Ovary (tissue), 7 donors: ENCODE measurements at regions not wholly inside any gene's neighbourhood (a gene's known extent, or its start where the extent isn't known, plus 50 kb on each side); places are given as distances from the start of the nearest gene placed in this dataset.

Source experiments
- DNase-seq, 5 donors: peaks; one replicate each; pipeline ENCODE4 v3.0.0-alpha.2; 2019 to 2020
- H3K27ac ChIP-seq, 2 donors: fragments of 200-600 bp; one replicate each; pipeline versions ENCODE4 v1.5.1 to v1.8.0; 2019 to 2022
- H3K27me3 ChIP-seq: fragments of 200-600 bp; one replicate; pipeline ENCODE4 v1.8.0; 2022
- H3K36me3 ChIP-seq: fragments of 200-600 bp; sonication (generic); one replicate; pipeline ENCODE4 v1.5.1; 2019
- H3K4me1 ChIP-seq: one replicate; pipeline ENCODE4 v1.8.1; 2013; ENCODE audit warnings: mild to moderate bottlenecking, moderate library complexity; ENCODE audit not compliant: insufficient read depth
- H3K4me3 ChIP-seq: fragments of 200-600 bp; sonication (generic); one replicate; pipeline ENCODE4 v1.5.1; 2017
- H3K9me3 ChIP-seq, 2 donors: fragments of 200-600 bp in 1 of 2; sonication (generic) in 1 of 2; one replicate each; pipeline versions ENCODE4 v1.5.1 to v1.8.1; 2013 to 2019; ENCODE audit warnings: mild to moderate bottlenecking in 1 of 2, moderate library complexity in 1 of 2
- CTCF ChIP-seq, 3 donors: fragments of 450-650 bp in 2 of 3; fragments of 200-600 bp in 1 of 3; IDR thresholded peaks; one replicate each; pipeline versions ENCODE4 v1.5.1 to v1.8.0; 2016 to 2022; ENCODE audit warnings: antibody characterized with exemption in 3 of 3, mild to moderate bottlenecking in 1 of 3
- EP300 ChIP-seq: sonication (generic); formaldehyde crosslinking; IDR thresholded peaks from one replicate; pipeline ENCODE4 v1.6.1; 2017; ENCODE audit warnings: antibody characterized with exemption
- POLR2A ChIP-seq: fragments of 450-650 bp; IDR thresholded peaks from one replicate; pipeline ENCODE4 v1.6.1; 2017; ENCODE audit warnings: antibody characterized with exemption, mild to moderate bottlenecking, moderate library complexity
- WGBS, 3 donors: extraction: QIAGEN DNeasy Blood & Tissue Kit in 1 of 3; methylation state at CpG; one replicate each; pipeline versions ENCODE4 v1.1.5 to v1.1.7; 2013 to 2017; 5-methylcytosine and 5-hydroxymethylcytosine counted together
- intact Hi-C, 4 donors: fragments of 100-400 bp; cut with DNase I; formaldehyde crosslinking; loops; one replicate each; pipeline versions ENCODE4 v1.11.0 to v1.15.1; 2022 to 2023
- donor health status: DM: no; HTN: no; CAD: no; lungs with moderate emphysema.
- donor health status: DM: no; HTN: no; CAD: no.
- donor health status: Bipolar disorder and iron deficiency.
- donor health status: DM: no; HTN: no; CAD: no.
- donor health status: DM: yes; HTN: yes; CAD: no.

- no peak for DNase-seq
- Histone ChIP-seq H3K36me3 (no peaks in the 10 kb centered on the region), H3K9me3 (no peaks in the 10 kb centered on the region), H3K4me3 (no peak overlapping the region), H3K4me1 (no peaks in the 10 kb centered on the region), H3K27ac (no peak overlapping the region), H3K27me3 (no peaks in the 10 kb centered on the region)
- 77 to 89% (median 82%) methylated on average over 1 of the region's 1 CpG for WGBS, 3 donors
- intact Hi-C loops, result no loop called here
- TF ChIP-seq CTCF (IDR thresholded peaks at IDR 0.05), result no peak
- no peak for TF ChIP-seq POLR2A
- TF ChIP-seq EP300, result no peak
Observed at GRCh38 chr14:51500776-51501175, 150.9 kb upstream of the FRMD6 start.

- TF ChIP-seq CTCF (IDR thresholded peaks at IDR 0.05) (no peak), EP300 (no peak), POLR2A (no peak)
Observed at GRCh38 chr14:51501746-51502145, 150.0 kb upstream of the FRMD6 start.

GRCh38 chr14:51504669-51505068 is 147.0 kb upstream of the FRMD6 start:
- Histone ChIP-seq H3K27me3 (no peaks in the 10 kb centered on the region), H3K4me1 (peaks cover 7% of the 10 kb centered on the region), H3K9me3 (no peaks in the 10 kb centered on the region), H3K4me3 (no peak overlapping the region), H3K36me3 (no peaks in the 10 kb centered on the region), H3K27ac (no peak overlapping the region)
- no peak for DNase-seq
- TF ChIP-seq EP300, result no peak
- no peak for TF ChIP-seq CTCF (IDR thresholded peaks at IDR 0.05)
- intact Hi-C loops, result no loop called here
- WGBS, 3 donors, result 95 to 100% (median 100%) methylated on average over 1 of the region's 1 CpG

More at GRCh38 chr14:51501746-51502145, 150.0 kb upstream of the FRMD6 start:
- Histone ChIP-seq H3K27ac (no peak overlapping the region), H3K9me3 (no peaks in the 10 kb centered on the region), H3K4me3 (no peak overlapping the region), H3K36me3 (no peaks in the 10 kb centered on the region), H3K4me1 (no peaks in the 10 kb centered on the region), H3K27me3 (no peaks in the 10 kb centered on the region)
- intact Hi-C loops, result no loop called here
- DNase-seq, result no peak

GRCh38 chr14:51507511-51507905 is 144.2 kb upstream of the FRMD6 start:
- Histone ChIP-seq H3K27ac (peak overlapping the region in 1 of 2 donors; percentile 78), H3K9me3 (no peaks in the 10 kb centered on the region), H3K4me1 (peaks cover 7% of the 10 kb centered on the region), H3K27me3 (no peaks in the 10 kb centered on the region), H3K36me3 (no peaks in the 10 kb centered on the region), H3K4me3 (no peak overlapping the region)
- TF ChIP-seq EP300 (no peak), CTCF (IDR thresholded peaks at IDR 0.05) (no peak), POLR2A (no peak)
- intact Hi-C loops, result no loop called here
- WGBS, 3 donors, result 32 to 41% (median 32%) methylated on average over 2 of the region's 2 CpGs
- DNase-seq, result peak in 2 of 5 donors; percentile 15 to 21
